DND-41 (cell line): ENCODE measurements at regions not wholly inside any gene's neighbourhood (a gene's known extent, or its start where the extent isn't known, plus 50 kb on each side); places are given as distances from the start of the nearest gene placed in this dataset.

Experiments used
- ATAC-seq: fragments of 200-7000 bp; cut with Tn5 transposase; 3 replicates; pipeline ENCODE4 v1.9.1; 2021; ENCODE audit warnings: low read depth; ENCODE audit not compliant: insufficient read depth
- DNase-seq: peaks from one replicate; pipeline ENCODE4 v3.0.0-alpha.2; 2020
- H2AFZ ChIP-seq: 2 replicates; pipeline ENCODE4 v1.6.0; 2012; ENCODE audit warnings: low read depth, low read length
- H3K27ac ChIP-seq: 2 replicates; pipeline ENCODE4 v1.5.1; 2012; ENCODE audit warnings: low read length, inconsistent platforms
- H3K27me3 ChIP-seq: fragments of 200-600 bp; sonication (generic); 2 replicates; pipeline ENCODE4 v1.6.0; 2012; ENCODE audit warnings: low read length, mild to moderate bottlenecking, inconsistent platforms; ENCODE audit not compliant: insufficient read depth, poor library complexity
- H3K36me3 ChIP-seq: 2 replicates; pipeline ENCODE4 v1.5.1; 2012; ENCODE audit warnings: low read length, inconsistent platforms; ENCODE audit not compliant: insufficient read depth
- H3K4me1 ChIP-seq: 2 replicates; pipeline ENCODE4 v1.5.1; 2012; ENCODE audit warnings: mild to moderate bottlenecking, low read length; ENCODE audit not compliant: insufficient read depth
- H3K4me2 ChIP-seq: 2 replicates; pipeline ENCODE4 v1.6.0; 2012; ENCODE audit warnings: mild to moderate bottlenecking, moderate library complexity, low read length, inconsistent platforms; ENCODE audit not compliant: insufficient read depth
- H3K4me3 ChIP-seq, 2 experiments: fragments of 200-600 bp in 1 of 2; shearing (Covaris generic) in 1 of 2; 2 replicates each; pipeline ENCODE4 v1.5.1; 2012 to 2016; ENCODE audit warnings: inconsistent platforms in 2 of 2, low read length in 2 of 2, mild to moderate bottlenecking in 2 of 2, low read depth in 1 of 2, moderate library complexity in 1 of 2
- H3K79me2 ChIP-seq: 2 replicates; pipeline ENCODE4 v1.6.0; 2012; ENCODE audit warnings: low read length, inconsistent platforms; ENCODE audit not compliant: insufficient read depth
- H3K9ac ChIP-seq: 2 replicates; pipeline ENCODE4 v1.6.0; 2012; ENCODE audit warnings: low read depth, mild to moderate bottlenecking, inconsistent platforms, low read length, moderate library complexity
- H3K9me3 ChIP-seq: 2 replicates; pipeline ENCODE4 v1.5.1; 2012; ENCODE audit warnings: low read length, moderate library complexity, mild to moderate bottlenecking, inconsistent platforms; ENCODE audit not compliant: insufficient read depth, severe bottlenecking
- H4K20me1 ChIP-seq: 2 replicates; pipeline ENCODE4 v1.6.0; 2012; ENCODE audit warnings: low read length; ENCODE audit not compliant: insufficient read depth
- CTCF ChIP-seq: IDR thresholded peaks from 2 replicates; pipeline ENCODE4 v1.5.1; 2012; ENCODE audit warnings: borderline replicate concordance, low read length, moderate library complexity, mild to moderate bottlenecking; ENCODE audit not compliant: poor library complexity, severe bottlenecking; ENCODE audit errors: extremely low read depth
- EZH2 ChIP-seq: IDR thresholded peaks from 3 replicates; pipeline ENCODE4 v1.6.1; 2012; ENCODE audit warnings: borderline replicate concordance, low read depth, mild to moderate bottlenecking, moderate library complexity, low read length, inconsistent platforms; ENCODE audit not compliant: severe bottlenecking

- no peaks in the 10 kb centered on the region for H3K27me3 ChIP-seq
- H3K9me3 ChIP-seq: no peaks in the 10 kb centered on the region
- no peaks in the 10 kb centered on the region for H3K36me3 ChIP-seq
- DNase-seq (no peak), ATAC-seq (no peak)
- TF ChIP-seq CTCF: no peak
- TF ChIP-seq EZH2: no peak
- no peak overlapping the region for H3K4me3 ChIP-seq
- H3K4me1 ChIP-seq: no peaks in the 10 kb centered on the region
- no peak overlapping the region for H3K4me2 ChIP-seq
- no peaks in the 10 kb centered on the region for H4K20me1 ChIP-seq
- H3K27ac ChIP-seq: no peak overlapping the region
- no peak overlapping the region for H3K9ac ChIP-seq
- H2AFZ ChIP-seq: no peak overlapping the region
- no peaks in the 10 kb centered on the region for H3K79me2 ChIP-seq
These were observed 534.7 kb downstream of the CAAP1 start for GRCh38 chr9:26357803-26358344.

GRCh38 chr9:26356491-26356890, 536.1 kb downstream of the CAAP1 start:
- Histone ChIP-seq H3K79me2 (no peaks in the 10 kb centered on the region), H3K36me3 (no peaks in the 10 kb centered on the region), H3K4me1 (no peaks in the 10 kb centered on the region), H3K4me3 (no peak overlapping the region), H2AFZ (no peak overlapping the region), H3K4me2 (no peak overlapping the region), H3K27ac (no peak overlapping the region), H4K20me1 (no peaks in the 10 kb centered on the region), H3K27me3 (no peaks in the 10 kb centered on the region), H3K9me3 (no peaks in the 10 kb centered on the region), H3K9ac (no peak overlapping the region)
- ATAC-seq (no peak), DNase-seq (no peak)
- TF ChIP-seq CTCF: no peak
- TF ChIP-seq EZH2: no peak

DNA sequence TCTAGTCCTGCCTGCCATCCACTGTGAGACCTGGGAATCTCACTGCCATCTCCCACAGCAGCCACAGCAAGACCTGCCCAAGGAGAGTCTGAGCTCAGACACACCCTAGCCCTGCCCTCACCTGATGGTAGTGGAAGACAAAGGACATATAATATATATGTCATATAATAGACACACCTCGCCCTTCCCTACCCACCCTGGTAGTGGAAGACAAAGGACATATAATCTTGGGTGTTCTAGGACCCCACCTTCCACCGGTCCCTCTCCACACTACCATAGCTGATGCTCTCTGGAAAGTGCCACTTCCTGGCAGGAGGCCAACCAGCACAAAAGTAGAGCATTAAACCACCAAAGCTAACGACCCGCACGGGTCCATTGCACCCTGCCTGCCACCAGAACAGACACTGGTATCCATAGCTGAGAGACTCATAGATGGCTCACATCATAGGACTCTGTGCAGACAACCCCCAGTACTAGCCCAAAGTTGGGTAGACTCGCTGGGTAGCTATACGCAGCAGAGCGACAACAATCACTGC, 545.6 kb downstream of the CAAP1 start:
- H3K9me3 ChIP-seq: no peaks in the 10 kb centered on the region
- H3K4me1 ChIP-seq: no peaks in the 10 kb centered on the region
- H2AFZ ChIP-seq: no peak overlapping the region
- H4K20me1 ChIP-seq: no peaks in the 10 kb centered on the region
- H3K4me3 ChIP-seq: no peak overlapping the region
- H3K27ac ChIP-seq: no peak overlapping the region
- no peaks in the 10 kb centered on the region for H3K27me3 ChIP-seq
- no peaks in the 10 kb centered on the region for H3K36me3 ChIP-seq
- ATAC-seq (no peak), DNase-seq (no peak)
- H3K4me2 ChIP-seq: no peak overlapping the region
- no peak for TF ChIP-seq EZH2
- TF ChIP-seq CTCF: no peak
- H3K79me2 ChIP-seq: no peaks in the 10 kb centered on the region
- H3K9ac ChIP-seq: no peak overlapping the region
